ENCODE measurements at regions not wholly inside any gene's neighbourhood (a gene's known extent, or its start where the extent isn't known, plus 50 kb on each side); places are given as distances from the start of the nearest gene placed in this dataset.

GRCh38 chr4:52366191-52366590 lies 292.9 kb downstream of the USP46 start:
- TF ChIP-seq CTCF (IDR thresholded peaks at IDR 0.05) (no peak), POLR2A (IDR thresholded peaks at IDR 0.05) (no peak)

Measured in thyroid gland (tissue), 4 donors.